ENCODE measurements at regions not wholly inside any gene's neighbourhood (a gene's known extent, or its start where the extent isn't known, plus 50 kb on each side); places are given as distances from the start of the nearest gene placed in this dataset.

- no peaks in the 10 kb centered on the region for H4K20me1 ChIP-seq (replicated peaks; ENCODE audit: insufficient read depth)
- H3K79me2 ChIP-seq (replicated peaks; ENCODE audit: insufficient read depth), result no peaks in the 10 kb centered on the region
- Mint-ChIP-seq H3K4me1 (no peaks in the 10 kb centered on the region), H3K27me3 (ENCODE audit: insufficient read depth, low read depth, poor library complexity) (no peaks in the 10 kb centered on the region), H3K36me3 (ENCODE audit: low read depth) (peaks cover 4% of the 10 kb centered on the region; the same call in 1 of the 3 replicates), H3K27ac (no peak overlapping the region), H3K4me3 (no peak overlapping the region), H3K9me3 (peaks cover 7% of the 10 kb centered on the region; the same call in 2 of the 3 replicates)
- no peak overlapping the region for H3K27ac ChIP-seq (ENCODE audit: low read depth)
- no peak overlapping the region for H3K4me2 ChIP-seq
- H2AFZ ChIP-seq, result no peak overlapping the region
- DNase-seq (ENCODE audit: low spot score), result no peak
- no peaks in the 10 kb centered on the region for H3K4me1 ChIP-seq (ENCODE audit: insufficient read depth)
- no peaks in the 10 kb centered on the region for H3K36me3 ChIP-seq (ENCODE audit: insufficient read depth)
- H3K4me3 ChIP-seq, result no peak overlapping the region
- no peaks in the 10 kb centered on the region for H3K9me2 ChIP-seq (ENCODE audit: insufficient read depth)
- no peak for ATAC-seq
- TF ChIP-seq REST (IDR thresholded peaks at IDR 0.05; ENCODE audit: unreplicated experiment), result no peak
- TF ChIP-seq POLR2AphosphoS5 (IDR thresholded peaks at IDR 0.05; ENCODE audit: low read depth), result no peak
- TF ChIP-seq ZNF462 (CRISPR knock-in tag; IDR thresholded peaks at IDR 0.05), result no peak
- no peak for TF ChIP-seq STAT1 (IDR thresholded peaks at IDR 0.05; ENCODE audit: unreplicated experiment)
- no peaks in the 10 kb centered on the region for H3K27me3 ChIP-seq (ENCODE audit: insufficient read depth)
- H3F3A ChIP-seq (replicated peaks; ENCODE audit: low read depth), result no peaks in the 10 kb centered on the region
Measured at GRCh38 chr7:126040114-126041045, 1110.8 kb upstream of the POT1 start.

Measured in GM23338 (cell line).